Prostate gland (tissue), 2 donors: ENCODE measurements at regions not wholly inside any gene's neighbourhood (a gene's known extent, or its start where the extent isn't known, plus 50 kb on each side); places are given as distances from the start of the nearest gene placed in this dataset.

ENCODE experiments used
- DNase-seq: peaks from one replicate; pipeline ENCODE4 v3.0.0-alpha.2; 2019; ENCODE audit warnings: low spot score
- H3K27ac ChIP-seq, 2 donors: fragments of 200-600 bp; sonication (generic); 2 replicates each; pipeline ENCODE4 v1.5.1; 2017 to 2019
- H3K27me3 ChIP-seq: fragments of 200-600 bp; sonication (generic); replicated peaks from 2 replicates; pipeline ENCODE4 v1.5.1; 2019; ENCODE audit not compliant: insufficient read depth
- H3K36me3 ChIP-seq, 2 donors: fragments of 200-600 bp; sonication (generic); 1 replicate in 1 of 2; 2 replicates in 1 of 2; pipeline versions ENCODE4 v1.5.1 to v1.8.1; 2017 to 2019
- H3K4me1 ChIP-seq: fragments of 200-600 bp; sonication (generic); replicated peaks from 2 replicates; pipeline ENCODE4 v1.5.1; 2019
- H3K4me3 ChIP-seq, 2 donors: fragments of 200-600 bp; sonication (generic); 2 replicates each; pipeline ENCODE4 v1.5.1; 2017 to 2019
- H3K9me3 ChIP-seq: fragments of 200-600 bp; sonication (generic); 2 replicates; pipeline ENCODE4 v1.5.1; 2017
- POLR2A ChIP-seq: fragments of 450-650 bp; IDR thresholded peaks from one replicate; pipeline ENCODE4 v1.6.1; 2016; ENCODE audit warnings: antibody characterized with exemption, mild to moderate bottlenecking
- POLR2AphosphoS5 ChIP-seq: sonication (generic); formaldehyde crosslinking; IDR thresholded peaks from one replicate; pipeline ENCODE4 v1.6.1; 2017; ENCODE audit warnings: antibody characterized with exemption
- WGBS: methylation state at CpG from one replicate; pipeline ENCODE4 v1.1.5; 2018; 5-methylcytosine and 5-hydroxymethylcytosine counted together
- intact Hi-C: fragments of 100-400 bp; cut with DNase I; formaldehyde crosslinking; loops from one replicate; pipeline ENCODE4 v1.14.2; 2022
- TF ChIP-seq, protein P1 (sequence below), 4 experiments: fragments of 200-600 bp in 2 of 4; fragments of 450-650 bp in 2 of 4; sonication (generic) in 2 of 4; IDR thresholded peaks; 1 replicate in 3 of 4; 2 replicates in 1 of 4; pipeline ENCODE4 v1.5.1; 2016 to 2019; ENCODE audit warnings: antibody characterized with exemption in 4 of 4, mild to moderate bottlenecking in 2 of 4, moderate library complexity in 2 of 4

DNA sequence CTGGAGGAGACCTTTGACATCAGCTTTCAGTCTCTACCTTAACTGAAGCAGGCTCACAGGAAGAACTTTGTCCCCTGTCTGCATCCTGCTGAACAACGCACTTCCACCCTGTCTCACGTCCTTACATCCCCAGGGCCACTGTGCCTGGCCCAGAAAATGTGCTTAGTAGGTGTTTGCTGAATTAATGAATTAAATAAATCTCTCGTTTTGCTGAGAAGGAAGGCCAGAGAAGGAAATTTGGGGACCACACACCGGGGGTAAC lies 54.3 kb upstream of the CREB3L1 start:
- no peak overlapping the region for H3K27ac ChIP-seq
- no peak overlapping the region for H3K4me3 ChIP-seq
- H3K27me3 ChIP-seq: no peaks in the 10 kb centered on the region
- H3K9me3 ChIP-seq: no peaks in the 10 kb centered on the region
- intact Hi-C loops: no loop called here
- no peaks in the 10 kb centered on the region for H3K36me3 ChIP-seq
- TF ChIP-seq POLR2AphosphoS5 (no peak), POLR2A (no peak)
- TF ChIP-seq, protein P1, sequence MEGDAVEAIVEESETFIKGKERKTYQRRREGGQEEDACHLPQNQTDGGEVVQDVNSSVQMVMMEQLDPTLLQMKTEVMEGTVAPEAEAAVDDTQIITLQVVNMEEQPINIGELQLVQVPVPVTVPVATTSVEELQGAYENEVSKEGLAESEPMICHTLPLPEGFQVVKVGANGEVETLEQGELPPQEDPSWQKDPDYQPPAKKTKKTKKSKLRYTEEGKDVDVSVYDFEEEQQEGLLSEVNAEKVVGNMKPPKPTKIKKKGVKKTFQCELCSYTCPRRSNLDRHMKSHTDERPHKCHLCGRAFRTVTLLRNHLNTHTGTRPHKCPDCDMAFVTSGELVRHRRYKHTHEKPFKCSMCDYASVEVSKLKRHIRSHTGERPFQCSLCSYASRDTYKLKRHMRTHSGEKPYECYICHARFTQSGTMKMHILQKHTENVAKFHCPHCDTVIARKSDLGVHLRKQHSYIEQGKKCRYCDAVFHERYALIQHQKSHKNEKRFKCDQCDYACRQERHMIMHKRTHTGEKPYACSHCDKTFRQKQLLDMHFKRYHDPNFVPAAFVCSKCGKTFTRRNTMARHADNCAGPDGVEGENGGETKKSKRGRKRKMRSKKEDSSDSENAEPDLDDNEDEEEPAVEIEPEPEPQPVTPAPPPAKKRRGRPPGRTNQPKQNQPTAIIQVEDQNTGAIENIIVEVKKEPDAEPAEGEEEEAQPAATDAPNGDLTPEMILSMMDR (IDR thresholded peaks at IDR 0.05): no peak
- no peaks in the 10 kb centered on the region for H3K4me1 ChIP-seq
- 87% methylated on average over 4 of the region's 4 CpGs for WGBS
- no peak for DNase-seq

DNA sequence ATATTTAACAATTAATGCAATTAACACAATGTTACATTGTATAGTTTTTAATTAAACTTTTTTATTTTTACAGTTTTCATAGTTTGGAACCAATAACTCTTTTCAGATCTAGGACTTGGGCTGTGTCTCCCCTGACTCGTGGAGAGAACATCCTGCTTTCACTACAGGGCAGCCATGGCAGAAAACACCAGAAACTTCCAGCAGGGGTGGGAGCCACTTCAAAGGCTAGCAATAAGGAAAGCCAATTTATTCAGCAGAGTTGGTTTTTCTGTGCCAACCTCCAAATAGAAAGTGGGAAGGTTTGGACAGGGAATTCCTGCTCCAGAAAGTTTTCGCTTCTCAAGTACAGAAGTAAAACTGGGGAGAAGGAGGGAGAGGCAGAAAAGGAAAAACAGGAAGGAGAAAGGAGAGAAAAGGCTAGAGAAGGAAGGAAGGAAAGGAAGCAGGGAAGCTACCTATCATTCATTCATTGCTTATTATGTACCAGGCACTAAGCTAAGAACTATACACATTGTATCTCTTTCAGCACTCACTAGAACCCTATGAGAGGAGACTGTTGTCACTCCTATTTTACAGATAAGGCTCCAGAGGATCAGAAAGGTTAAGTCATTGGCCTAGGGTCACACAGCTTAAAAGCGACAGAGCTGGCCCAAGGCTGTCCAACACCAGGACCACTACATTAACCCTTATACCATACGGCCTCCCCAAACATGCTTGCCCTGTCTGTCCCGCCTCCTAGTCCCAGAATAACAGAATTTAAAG lies 54.8 kb upstream of the CREB3L1 start:
- H3K9me3 ChIP-seq: no peaks in the 10 kb centered on the region
- H3K27ac ChIP-seq: no peak overlapping the region

DNA sequence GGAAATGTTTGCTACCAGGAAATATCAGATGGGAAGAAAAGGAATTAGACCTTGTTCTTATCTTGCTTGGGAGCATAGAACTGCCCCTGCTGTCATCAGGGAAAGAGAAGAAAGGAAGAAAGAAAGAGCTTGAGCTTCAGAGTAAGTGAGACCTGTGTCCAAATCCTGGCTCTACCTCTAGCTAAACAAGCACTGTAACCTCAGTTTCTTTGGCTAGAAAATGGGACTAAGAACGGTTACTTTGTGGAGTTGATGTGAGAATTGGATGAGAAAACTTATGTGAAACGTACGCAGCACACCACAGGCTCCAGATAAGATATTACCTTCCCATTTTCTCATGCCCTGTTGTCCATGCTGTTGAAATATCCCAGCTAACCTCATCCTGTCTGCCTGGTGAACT lies 57.1 kb upstream of the CREB3L1 start:
- DNase-seq: no peak
- no peak overlapping the region for H3K27ac ChIP-seq
- H3K36me3 ChIP-seq: no peaks in the 10 kb centered on the region
- H3K9me3 ChIP-seq: no peaks in the 10 kb centered on the region
- TF ChIP-seq POLR2A (no peak), POLR2AphosphoS5 (no peak)
- TF ChIP-seq, protein P1 (IDR thresholded peaks at IDR 0.05): no peak
- 85% methylated on average over 3 of the region's 3 CpGs for WGBS
- H3K4me1 ChIP-seq: no peaks in the 10 kb centered on the region
- intact Hi-C loops: no loop called here
- no peaks in the 10 kb centered on the region for H3K27me3 ChIP-seq
- H3K4me3 ChIP-seq: no peak overlapping the region

More for the DNA sequence above, 54.8 kb upstream of the CREB3L1 start:
- H3K36me3 ChIP-seq: no peaks in the 10 kb centered on the region
- intact Hi-C loops: no loop called here
- 64% methylated on average over 5 of the region's 5 CpGs for WGBS
- TF ChIP-seq, protein P1 (IDR thresholded peaks at IDR 0.05): no peak
- TF ChIP-seq POLR2AphosphoS5 (no peak), POLR2A (no peak)
- H3K4me1 ChIP-seq: no peaks in the 10 kb centered on the region
- H3K4me3 ChIP-seq: no peak overlapping the region
- no peaks in the 10 kb centered on the region for H3K27me3 ChIP-seq
- DNase-seq: no peak

DNA sequence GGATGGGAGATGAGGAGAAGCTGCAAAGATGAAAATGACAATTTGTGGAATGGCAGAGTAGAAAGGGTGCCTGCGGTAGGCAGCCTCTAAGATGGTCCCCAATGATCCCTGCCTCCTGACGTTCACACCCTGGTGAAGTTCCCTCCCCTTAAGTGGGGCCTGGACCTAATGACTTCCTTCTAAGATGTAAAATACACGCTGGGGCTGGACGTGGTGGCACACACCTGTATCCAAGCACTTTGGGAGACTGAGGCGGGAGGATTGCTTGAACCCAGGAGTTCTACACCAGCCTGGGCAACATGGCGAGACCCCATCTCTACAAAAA lies 60.7 kb upstream of the CREB3L1 start:
- WGBS: 87% methylated on average over 6 of the region's 6 CpGs
- no peaks in the 10 kb centered on the region for H3K9me3 ChIP-seq
- H3K27ac ChIP-seq: no peak overlapping the region
- no peak overlapping the region for H3K4me3 ChIP-seq
- TF ChIP-seq, protein P1 (IDR thresholded peaks at IDR 0.05): no peak
- TF ChIP-seq POLR2AphosphoS5 (no peak), POLR2A (no peak)
- H3K4me1 ChIP-seq: no peaks in the 10 kb centered on the region
- intact Hi-C loops: no loop called here
- no peak for DNase-seq
- H3K36me3 ChIP-seq: no peaks in the 10 kb centered on the region
- no peaks in the 10 kb centered on the region for H3K27me3 ChIP-seq

DNA sequence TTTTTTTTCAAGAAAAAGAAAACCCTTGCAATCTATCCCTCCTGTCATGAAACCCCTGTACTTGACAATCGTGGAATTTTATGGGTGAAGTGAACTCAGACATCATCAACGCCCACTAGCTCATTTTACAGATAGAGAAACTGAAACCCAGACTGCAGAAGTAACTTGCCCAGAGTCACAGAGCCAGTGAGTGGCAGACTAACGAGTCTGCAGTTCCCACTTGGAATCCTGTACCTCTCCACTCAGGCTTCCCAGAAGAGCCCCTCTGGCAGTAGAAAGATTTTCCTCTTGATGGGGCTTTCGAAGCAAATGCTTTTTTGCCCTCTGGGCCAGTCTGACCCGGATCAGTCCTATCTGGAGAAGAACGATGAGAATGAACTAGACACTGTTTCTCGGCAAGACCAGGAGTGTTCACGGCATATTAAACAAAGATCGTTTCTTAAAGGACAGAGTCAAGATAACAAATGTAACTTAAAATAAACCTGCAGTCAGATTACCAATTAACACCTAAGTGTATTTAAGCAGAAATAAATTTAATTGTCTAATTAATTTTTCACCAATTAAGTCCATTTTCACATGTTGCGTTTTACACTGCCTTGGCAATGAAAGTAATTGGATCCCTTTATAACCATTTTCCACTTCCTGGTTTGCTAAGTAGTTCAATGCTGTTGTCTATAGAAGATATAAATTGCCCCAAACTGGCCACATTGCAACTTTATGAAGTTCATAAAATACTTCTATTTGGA lies 61.3 kb upstream of the CREB3L1 start:
- intact Hi-C loops: no loop called here
- WGBS: 28% methylated on average over 10 of the region's 10 CpGs

More for the DNA sequence above, 61.3 kb upstream of the CREB3L1 start:
- no peaks in the 10 kb centered on the region for H3K4me1 ChIP-seq
- no peak for DNase-seq
- H3K27ac ChIP-seq: no peak overlapping the region
- H3K4me3 ChIP-seq: no peak overlapping the region
- no peak for TF ChIP-seq POLR2A
- TF ChIP-seq POLR2AphosphoS5: no peak
- TF ChIP-seq, protein P1 (IDR thresholded peaks at IDR 0.05): no peak
- no peaks in the 10 kb centered on the region for H3K36me3 ChIP-seq
- H3K9me3 ChIP-seq: no peaks in the 10 kb centered on the region
- no peaks in the 10 kb centered on the region for H3K27me3 ChIP-seq
